ENCODE measurements at regions not wholly inside any gene's neighbourhood (a gene's known extent, or its start where the extent isn't known, plus 50 kb on each side); places are given as distances from the start of the nearest gene placed in this dataset.
"Not testable (repeated sequence)": the region's sequence is repeated elsewhere in the genome, so short reads cannot be mapped to it uniquely, and the experiment has no call there.

GRCh38 chr14:81584495-81584894 is 50.8 kb upstream of the SEL1L start:
- no peak overlapping the region for H3K4me3 ChIP-seq (ENCODE audit: low read length in 2 of 2)
- no peaks in the 10 kb centered on the region for H3K4me1 ChIP-seq (ENCODE audit: control insufficient read depth, insufficient read depth, low read length)
- no peak overlapping the region for H3K27ac ChIP-seq (ENCODE audit: low read length)
- no peaks in the 10 kb centered on the region for H3K27me3 ChIP-seq (ENCODE audit: control insufficient read depth in 1 of 2, insufficient read depth in 2 of 2, low read length in 2 of 2)
- H3K9me3 ChIP-seq (ENCODE audit: control insufficient read depth in 2 of 2, low read length in 2 of 2) = no peaks in the 10 kb centered on the region
- H3K9ac ChIP-seq (ENCODE audit: low read length in 2 of 2) = no peak overlapping the region
- no peaks in the 10 kb centered on the region for H3K36me3 ChIP-seq (ENCODE audit: control insufficient read depth in 2 of 2, insufficient read depth in 2 of 2, low read length in 2 of 2)

GRCh38 chr14:81589381-81590065 is 55.9 kb upstream of the SEL1L start:
- Histone ChIP-seq H3K9me3 (ENCODE audit: control insufficient read depth in 2 of 2, low read length in 2 of 2) (no peaks in the 10 kb centered on the region), H3K27me3 (ENCODE audit: control insufficient read depth in 1 of 2, insufficient read depth in 2 of 2, low read length in 2 of 2) (no peaks in the 10 kb centered on the region), H3K36me3 (ENCODE audit: control insufficient read depth in 2 of 2, insufficient read depth in 2 of 2, low read length in 2 of 2) (no peaks in the 10 kb centered on the region), H3K4me1 (ENCODE audit: control insufficient read depth, insufficient read depth, low read length) (no peaks in the 10 kb centered on the region), H3K27ac (ENCODE audit: low read length) (no peak overlapping the region), H3K4me3 (ENCODE audit: low read length in 2 of 2) (no peak overlapping the region), H3K9ac (ENCODE audit: low read length in 2 of 2) (no peak overlapping the region)

GRCh38 chr14:81591266-81591665 is 57.6 kb upstream of the SEL1L start:
- no peaks in the 10 kb centered on the region for H3K9me3 ChIP-seq (ENCODE audit: control insufficient read depth in 2 of 2, low read length in 2 of 2)
- no peak overlapping the region for H3K4me3 ChIP-seq (ENCODE audit: low read length in 2 of 2)
- H3K9ac ChIP-seq (ENCODE audit: low read length in 2 of 2) = no peak overlapping the region
- no peaks in the 10 kb centered on the region for H3K4me1 ChIP-seq (ENCODE audit: control insufficient read depth, insufficient read depth, low read length)
- no peaks in the 10 kb centered on the region for H3K36me3 ChIP-seq (ENCODE audit: control insufficient read depth in 2 of 2, insufficient read depth in 2 of 2, low read length in 2 of 2)
- no peaks in the 10 kb centered on the region for H3K27me3 ChIP-seq (ENCODE audit: control insufficient read depth in 1 of 2, insufficient read depth in 2 of 2, low read length in 2 of 2)
- no peak overlapping the region for H3K27ac ChIP-seq (ENCODE audit: low read length)

- Histone ChIP-seq H3K36me3 (ENCODE audit: control insufficient read depth in 2 of 2, insufficient read depth in 2 of 2, low read length in 2 of 2) (no peaks in the 10 kb centered on the region), H3K27ac (ENCODE audit: low read length) (no peak overlapping the region), H3K9me3 (ENCODE audit: control insufficient read depth in 2 of 2, low read length in 2 of 2) (no peaks in the 10 kb centered on the region), H3K4me3 (ENCODE audit: low read length in 2 of 2) (no peak overlapping the region), H3K4me1 (ENCODE audit: control insufficient read depth, insufficient read depth, low read length) (no peaks in the 10 kb centered on the region), H3K27me3 (ENCODE audit: control insufficient read depth in 1 of 2, insufficient read depth in 2 of 2, low read length in 2 of 2) (no peaks in the 10 kb centered on the region), H3K9ac (ENCODE audit: low read length in 2 of 2) (no peak overlapping the region)
These were observed 60.4 kb upstream of the SEL1L start for GRCh38 chr14:81594012-81594411.

GRCh38 chr14:81605660-81606059 is 72.0 kb upstream of the SEL1L start:
- no peak overlapping the region for H3K27ac ChIP-seq (ENCODE audit: low read length)
- H3K9me3 ChIP-seq (ENCODE audit: control insufficient read depth in 2 of 2, low read length in 2 of 2) = peaks cover 0 to 5% of the 10 kb centered on the region in 2 donors
- no peaks in the 10 kb centered on the region for H3K4me1 ChIP-seq (ENCODE audit: control insufficient read depth, insufficient read depth, low read length)
- no peak overlapping the region for H3K9ac ChIP-seq (ENCODE audit: low read length in 2 of 2)
- H3K4me3 ChIP-seq (ENCODE audit: low read length in 2 of 2) = no peak overlapping the region
- peaks cover 0 to 2% of the 10 kb centered on the region in 2 donors for H3K27me3 ChIP-seq (ENCODE audit: control insufficient read depth in 1 of 2, insufficient read depth in 2 of 2, low read length in 2 of 2)
- H3K36me3 ChIP-seq (ENCODE audit: control insufficient read depth in 2 of 2, insufficient read depth in 2 of 2, low read length in 2 of 2) = no peaks in the 10 kb centered on the region

- Histone ChIP-seq H3K36me3 (ENCODE audit: control insufficient read depth in 2 of 2, insufficient read depth in 2 of 2, low read length in 2 of 2) (no peaks in the 10 kb centered on the region), H3K4me1 (ENCODE audit: control insufficient read depth, insufficient read depth, low read length) (no peaks in the 10 kb centered on the region), H3K4me3 (ENCODE audit: low read length in 2 of 2) (no peak overlapping the region), H3K27me3 (ENCODE audit: control insufficient read depth in 1 of 2, insufficient read depth in 2 of 2, low read length in 2 of 2) (no peaks in the 10 kb centered on the region), H3K9me3 (ENCODE audit: control insufficient read depth in 2 of 2, low read length in 2 of 2) (no peaks in the 10 kb centered on the region), H3K9ac (ENCODE audit: low read length in 2 of 2) (no peak overlapping the region), H3K27ac (ENCODE audit: low read length) (no peak overlapping the region)
These were observed 79.8 kb upstream of the SEL1L start for GRCh38 chr14:81613341-81614045.

- H3K9me3 ChIP-seq (ENCODE audit: control insufficient read depth in 2 of 2, low read length in 2 of 2) = not testable (repeated sequence)
These were observed 80.6 kb upstream of the SEL1L start for GRCh38 chr14:81614302-81614701.

GRCh38 chr14:81618695-81619094 is 85.0 kb upstream of the SEL1L start:
- no peak overlapping the region for H3K27ac ChIP-seq (ENCODE audit: low read length)
- no peaks in the 10 kb centered on the region for H3K4me1 ChIP-seq (ENCODE audit: control insufficient read depth, insufficient read depth, low read length)
- H3K4me3 ChIP-seq (ENCODE audit: low read length in 2 of 2) = no peak overlapping the region
- no peak overlapping the region for H3K9ac ChIP-seq (ENCODE audit: low read length in 2 of 2)
- H3K27me3 ChIP-seq (ENCODE audit: control insufficient read depth in 1 of 2, insufficient read depth in 2 of 2, low read length in 2 of 2) = no peaks in the 10 kb centered on the region
- H3K36me3 ChIP-seq (ENCODE audit: control insufficient read depth in 2 of 2, insufficient read depth in 2 of 2, low read length in 2 of 2) = no peaks in the 10 kb centered on the region
- no peaks in the 10 kb centered on the region for H3K9me3 ChIP-seq (ENCODE audit: control insufficient read depth in 2 of 2, low read length in 2 of 2)

More at GRCh38 chr14:81614302-81614701, 80.6 kb upstream of the SEL1L start:
- H3K27ac ChIP-seq (ENCODE audit: low read length); H3K4me3 ChIP-seq (ENCODE audit: low read length in 2 of 2); H3K9ac ChIP-seq (ENCODE audit: low read length in 2 of 2); H3K36me3 ChIP-seq (ENCODE audit: control insufficient read depth in 2 of 2, insufficient read depth in 2 of 2, low read length in 2 of 2); H3K27me3 ChIP-seq (ENCODE audit: control insufficient read depth in 1 of 2, insufficient read depth in 2 of 2, low read length in 2 of 2); H3K4me1 ChIP-seq (ENCODE audit: control insufficient read depth, insufficient read depth, low read length): not testable (repeated sequence)

- no peak overlapping the region for H3K4me3 ChIP-seq (ENCODE audit: low read length in 2 of 2)
- no peaks in the 10 kb centered on the region for H3K9me3 ChIP-seq (ENCODE audit: control insufficient read depth in 2 of 2, low read length in 2 of 2)
- no peaks in the 10 kb centered on the region for H3K4me1 ChIP-seq (ENCODE audit: control insufficient read depth, insufficient read depth, low read length)
- no peaks in the 10 kb centered on the region for H3K36me3 ChIP-seq (ENCODE audit: control insufficient read depth in 2 of 2, insufficient read depth in 2 of 2, low read length in 2 of 2)
- H3K9ac ChIP-seq (ENCODE audit: low read length in 2 of 2) = no peak overlapping the region
- H3K27ac ChIP-seq (ENCODE audit: low read length) = no peak overlapping the region
- no peaks in the 10 kb centered on the region for H3K27me3 ChIP-seq (ENCODE audit: control insufficient read depth in 1 of 2, insufficient read depth in 2 of 2, low read length in 2 of 2)
These were observed 86.2 kb upstream of the SEL1L start for GRCh38 chr14:81619816-81620215.

GRCh38 chr14:81623771-81624396 is 90.2 kb upstream of the SEL1L start:
- not testable (repeated sequence) for H3K9me3 ChIP-seq (ENCODE audit: control insufficient read depth in 2 of 2, low read length in 2 of 2)

GRCh38 chr14:81625343-81625742 is 91.7 kb upstream of the SEL1L start:
- Histone ChIP-seq H3K27me3 (ENCODE audit: control insufficient read depth in 1 of 2, insufficient read depth in 2 of 2, low read length in 2 of 2) (no peaks in the 10 kb centered on the region), H3K9me3 (ENCODE audit: control insufficient read depth in 2 of 2, low read length in 2 of 2) (no peaks in the 10 kb centered on the region), H3K4me1 (ENCODE audit: control insufficient read depth, insufficient read depth, low read length) (no peaks in the 10 kb centered on the region), H3K4me3 (ENCODE audit: low read length in 2 of 2) (no peak overlapping the region), H3K27ac (ENCODE audit: low read length) (no peak overlapping the region), H3K9ac (ENCODE audit: low read length in 2 of 2) (no peak overlapping the region), H3K36me3 (ENCODE audit: control insufficient read depth in 2 of 2, insufficient read depth in 2 of 2, low read length in 2 of 2) (no peaks in the 10 kb centered on the region)

More at GRCh38 chr14:81623771-81624396, 90.2 kb upstream of the SEL1L start:
- not testable (repeated sequence) for H3K4me3 ChIP-seq (ENCODE audit: low read length in 2 of 2); H3K27ac ChIP-seq (ENCODE audit: low read length); H3K4me1 ChIP-seq (ENCODE audit: control insufficient read depth, insufficient read depth, low read length); H3K9ac ChIP-seq (ENCODE audit: low read length in 2 of 2); H3K27me3 ChIP-seq (ENCODE audit: control insufficient read depth in 1 of 2, insufficient read depth in 2 of 2, low read length in 2 of 2); H3K36me3 ChIP-seq (ENCODE audit: control insufficient read depth in 2 of 2, insufficient read depth in 2 of 2, low read length in 2 of 2)
